ENCODE measurements at regions not wholly inside any gene's neighbourhood (a gene's known extent, or its start where the extent isn't known, plus 50 kb on each side); places are given as distances from the start of the nearest gene placed in this dataset.
"Not testable (repeated sequence)": the region's sequence is repeated elsewhere in the genome, so short reads cannot be mapped to it uniquely, and the experiment has no call there.

DNA sequence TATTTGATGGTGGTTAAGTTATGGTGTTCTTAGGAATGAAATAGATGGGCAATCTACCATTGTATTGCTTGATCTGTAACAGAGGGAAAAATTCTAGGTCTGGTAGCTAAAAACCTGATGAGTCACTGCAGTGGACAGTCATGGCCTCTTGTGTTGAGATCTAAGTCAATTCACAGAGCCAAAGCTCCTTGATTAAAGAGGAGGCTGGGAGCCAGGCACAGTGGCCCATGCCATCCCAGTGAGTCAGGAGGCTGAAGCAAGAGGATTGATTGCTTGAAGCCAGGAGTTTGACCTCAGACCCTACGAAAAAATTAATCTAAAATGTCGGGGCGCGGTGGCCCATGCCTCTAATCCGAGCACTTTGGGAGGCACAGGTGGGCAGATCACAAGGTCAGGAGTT is 67.1 kb upstream of the KPNA3 start:
- H3K27ac ChIP-seq (ENCODE audit: low read length) = no peak overlapping the region
- H3K27me3 ChIP-seq (ENCODE audit: low read depth, low read length) = no peaks in the 10 kb centered on the region
- H3K9me3 ChIP-seq (ENCODE audit: control insufficient read depth in 1 of 2, low read length in 2 of 2) = no peaks in the 10 kb centered on the region
- H3K36me3 ChIP-seq (ENCODE audit: control insufficient read depth in 1 of 2, insufficient read depth in 2 of 2, low read length in 2 of 2) = no peaks in the 10 kb centered on the region
- peaks cover 0 to 4% of the 10 kb centered on the region in 2 donors for H3K4me1 ChIP-seq (ENCODE audit: control insufficient read depth in 1 of 2, insufficient read depth in 2 of 2, low read length in 2 of 2)
- H3K4me3 ChIP-seq (ENCODE audit: low read depth in 1 of 2, low read length in 2 of 2) = no peak overlapping the region

DNA sequence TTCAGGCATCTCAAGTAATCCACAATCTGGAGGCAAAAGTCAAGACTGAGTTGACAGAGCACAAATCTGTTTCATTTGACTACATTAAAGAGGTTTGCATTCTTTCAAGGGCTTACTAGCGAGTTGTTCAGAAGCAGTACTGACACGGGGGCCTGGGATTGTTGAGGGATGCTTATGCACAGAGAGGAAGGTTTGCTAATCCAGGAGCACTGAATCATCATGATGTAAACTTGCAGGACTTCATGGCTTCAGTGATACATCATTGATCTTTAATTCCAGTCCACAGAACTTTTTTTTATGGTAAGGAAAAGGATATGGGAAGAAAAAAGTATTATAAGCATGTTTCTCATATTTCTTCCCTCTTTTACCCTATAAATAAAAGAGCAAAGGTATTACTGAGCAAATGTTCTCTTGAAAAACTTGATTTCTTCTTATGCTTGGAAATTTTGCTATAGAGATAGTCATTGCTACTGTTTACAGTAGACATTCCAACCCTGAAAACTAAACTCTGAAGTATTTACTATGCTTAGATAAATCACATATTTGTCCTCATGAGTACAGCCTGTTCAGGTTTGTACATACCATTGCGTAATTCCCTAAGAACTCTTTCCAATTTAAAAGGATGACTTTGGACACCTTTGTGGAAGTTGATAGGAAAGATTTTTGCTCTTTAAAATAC is 65.8 kb upstream of the KPNA3 start:
- no peaks in the 10 kb centered on the region for H3K27me3 ChIP-seq (ENCODE audit: low read depth, low read length)
- H3K27ac ChIP-seq (ENCODE audit: low read length) = peak overlapping the region; percentile 56
- H3K4me1 ChIP-seq (ENCODE audit: control insufficient read depth in 1 of 2, insufficient read depth in 2 of 2, low read length in 2 of 2) = peaks cover 0 to 4% of the 10 kb centered on the region in 2 donors
- no peak overlapping the region for H3K4me3 ChIP-seq (ENCODE audit: low read depth in 1 of 2, low read length in 2 of 2)
- peaks cover 0 to 3% of the 10 kb centered on the region in 2 donors for H3K9me3 ChIP-seq (ENCODE audit: control insufficient read depth in 1 of 2, low read length in 2 of 2)
- H3K36me3 ChIP-seq (ENCODE audit: control insufficient read depth in 1 of 2, insufficient read depth in 2 of 2, low read length in 2 of 2) = no peaks in the 10 kb centered on the region

- no peak overlapping the region for H3K4me3 ChIP-seq (ENCODE audit: low read depth in 1 of 2, low read length in 2 of 2)
- no peaks in the 10 kb centered on the region for H3K27me3 ChIP-seq (ENCODE audit: low read depth, low read length)
- H3K36me3 ChIP-seq (ENCODE audit: control insufficient read depth in 1 of 2, insufficient read depth in 2 of 2, low read length in 2 of 2) = no peaks in the 10 kb centered on the region
- peaks cover 0 to 3% of the 10 kb centered on the region in 2 donors for H3K9me3 ChIP-seq (ENCODE audit: control insufficient read depth in 1 of 2, low read length in 2 of 2)
- peaks cover 0 to 4% of the 10 kb centered on the region in 2 donors for H3K4me1 ChIP-seq (ENCODE audit: control insufficient read depth in 1 of 2, insufficient read depth in 2 of 2, low read length in 2 of 2)
- H3K27ac ChIP-seq (ENCODE audit: low read length) = no peak overlapping the region
These were observed 63.4 kb upstream of the KPNA3 start for GRCh38 chr13:49855930-49856329.

- no peaks in the 10 kb centered on the region for H3K27me3 ChIP-seq (ENCODE audit: low read depth, low read length)
- H3K27ac ChIP-seq (ENCODE audit: low read length) = no peak overlapping the region
These were observed 61.1 kb upstream of the KPNA3 start for GRCh38 chr13:49853535-49853934.

GRCh38 chr13:49852460-49852859 is 60.0 kb upstream of the KPNA3 start:
- H3K27ac ChIP-seq (ENCODE audit: low read length); H3K27me3 ChIP-seq (ENCODE audit: low read depth, low read length); H3K4me3 ChIP-seq (ENCODE audit: low read depth in 1 of 2, low read length in 2 of 2); H3K4me1 ChIP-seq (ENCODE audit: control insufficient read depth in 1 of 2, insufficient read depth in 2 of 2, low read length in 2 of 2); H3K9me3 ChIP-seq (ENCODE audit: control insufficient read depth in 1 of 2, low read length in 2 of 2); H3K36me3 ChIP-seq (ENCODE audit: control insufficient read depth in 1 of 2, insufficient read depth in 2 of 2, low read length in 2 of 2): not testable (repeated sequence)

More at GRCh38 chr13:49853535-49853934, 61.1 kb upstream of the KPNA3 start:
- H3K4me1 ChIP-seq (ENCODE audit: control insufficient read depth in 1 of 2, insufficient read depth in 2 of 2, low read length in 2 of 2) = no peaks in the 10 kb centered on the region
- H3K9me3 ChIP-seq (ENCODE audit: control insufficient read depth in 1 of 2, low read length in 2 of 2) = peaks cover 0 to 3% of the 10 kb centered on the region in 2 donors
- H3K36me3 ChIP-seq (ENCODE audit: control insufficient read depth in 1 of 2, insufficient read depth in 2 of 2, low read length in 2 of 2) = no peaks in the 10 kb centered on the region
- no peak overlapping the region for H3K4me3 ChIP-seq (ENCODE audit: low read depth in 1 of 2, low read length in 2 of 2)

GRCh38 chr13:49844181-49844580 is 51.7 kb upstream of the KPNA3 start:
- Histone ChIP-seq H3K9me3 (ENCODE audit: control insufficient read depth in 1 of 2, low read length in 2 of 2) (no peaks in the 10 kb centered on the region), H3K27ac (ENCODE audit: low read length) (no peak overlapping the region), H3K27me3 (ENCODE audit: low read depth, low read length) (no peaks in the 10 kb centered on the region)

More at GRCh38 chr13:49844181-49844580, 51.7 kb upstream of the KPNA3 start:
- Histone ChIP-seq H3K4me3 (ENCODE audit: low read depth in 1 of 2, low read length in 2 of 2) (no peak overlapping the region), H3K36me3 (ENCODE audit: control insufficient read depth in 1 of 2, insufficient read depth in 2 of 2, low read length in 2 of 2) (no peaks in the 10 kb centered on the region), H3K4me1 (ENCODE audit: control insufficient read depth in 1 of 2, insufficient read depth in 2 of 2, low read length in 2 of 2) (no peaks in the 10 kb centered on the region)
